H1 (cell line): ENCODE measurements at regions not wholly inside any gene's neighbourhood (a gene's known extent, or its start where the extent isn't known, plus 50 kb on each side); places are given as distances from the start of the nearest gene placed in this dataset.

Experiments used
- CTCF ChIA-PET: fragments of 300-600 bp; sonication (Branson Sonifier 250); formaldehyde crosslinking; loops from one replicate; lab custom pipeline; 2021; ENCODE audit not compliant: partially characterized antibody; lab: Charles Lee
- POLR2A ChIA-PET: fragments of 300-600 bp; sonication (Branson Sonifier 250); formaldehyde crosslinking; loops from one replicate; lab custom pipeline; 2021; ENCODE audit warnings: inconsistent platforms; ENCODE audit not compliant: partially characterized antibody; lab: Charles Lee
- DNase-seq, 2 experiments: peaks; one replicate each; pipeline versions ENCODE4 v3.0.0 to v3.0.0-alpha.2; 2010 to 2022; ENCODE audit warnings: low spot score in 2 of 2, low read depth in 1 of 2, mixed read lengths in 1 of 2
- FAIRE-seq: peaks from 2 replicates; lab custom pipeline; 2011; peaks lifted over from hg19 to GRCh38; lab: Jason Lieb, UNC
- H2AFZ ChIP-seq: 2 replicates; pipeline ENCODE4 v1.8.1; 2012; ENCODE audit warnings: low read length, inconsistent platforms
- H2AK5ac ChIP-seq: 2 replicates; pipeline ENCODE4 v1.6.1; 2013; ENCODE audit warnings: low read depth, low read length
- H2BK120ac ChIP-seq: replicated peaks from 2 replicates; pipeline ENCODE3; 2013; ENCODE audit warnings: low read depth, low read length, inconsistent platforms
- H2BK12ac ChIP-seq: 2 replicates; pipeline ENCODE4 v1.6.1; 2013; ENCODE audit warnings: low read depth, low read length
- H2BK15ac ChIP-seq: 2 replicates; pipeline ENCODE4 v1.6.1; 2013; ENCODE audit warnings: low read length
- H2BK20ac ChIP-seq: 2 replicates; pipeline ENCODE4 v1.6.1; 2013; ENCODE audit warnings: low read length
- H2BK5ac ChIP-seq: 2 replicates; pipeline ENCODE4 v1.6.1; 2013; ENCODE audit warnings: low read depth, low read length
- H3K14ac ChIP-seq: 2 replicates; pipeline ENCODE4 v1.6.1; 2013; ENCODE audit warnings: inconsistent platforms; ENCODE audit not compliant: insufficient read length
- H3K18ac ChIP-seq: 2 replicates; pipeline ENCODE4 v1.6.1; 2013; ENCODE audit warnings: low read length; ENCODE audit errors: extremely low read depth
- H3K23ac ChIP-seq: 2 replicates; pipeline ENCODE4 v1.6.1; 2013; ENCODE audit warnings: inconsistent platforms; ENCODE audit not compliant: insufficient read length
- H3K23me2 ChIP-seq: 2 replicates; pipeline ENCODE4 v1.6.1; 2013; ENCODE audit warnings: low read depth, low read length
- H3K27ac ChIP-seq: 2 replicates; pipeline ENCODE4 v1.6.1; 2011; ENCODE audit warnings: low read depth, low read length, inconsistent platforms
- H3K27me3 ChIP-seq, 4 experiments: replicated peaks in 1 of 4; 1 replicate in 1 of 4; 2 replicates in 3 of 4; pipeline versions ENCODE4 v1.6.1 to v1.8.1; 2011 to 2013; ENCODE audit warnings: low read length in 3 of 4, mild to moderate bottlenecking in 3 of 4, inconsistent platforms in 2 of 4, mixed read lengths in 2 of 4, moderate library complexity in 1 of 4; ENCODE audit not compliant: control insufficient read depth in 3 of 4, insufficient read depth in 3 of 4; ENCODE audit errors: extremely low read depth in 1 of 4
- H3K36me3 ChIP-seq, 4 experiments: 2 replicates each; pipeline versions ENCODE4 v1.6.1 to v1.8.1; 2011 to 2013; ENCODE audit warnings: mild to moderate bottlenecking in 4 of 4, low read length in 3 of 4, moderate library complexity in 2 of 4, control low read depth in 1 of 4, inconsistent platforms in 1 of 4; ENCODE audit not compliant: insufficient read depth in 4 of 4, control insufficient read depth in 2 of 4
- H3K4ac ChIP-seq: replicated peaks from 2 replicates; pipeline ENCODE3; 2013; ENCODE audit warnings: low read length, low read depth, mixed read lengths, inconsistent platforms; ENCODE audit not compliant: insufficient read length
- H3K4me1 ChIP-seq, 4 experiments: replicated peaks in 1 of 4; 1 replicate in 1 of 4; 2 replicates in 3 of 4; pipeline versions ENCODE4 v1.6.1 to v1.8.1; 2011 to 2013; ENCODE audit warnings: low read length in 3 of 4, inconsistent platforms in 2 of 4, mixed read lengths in 1 of 4; ENCODE audit not compliant: insufficient read depth in 4 of 4, control insufficient read depth in 3 of 4
- H3K4me2 ChIP-seq, 2 experiments: 2 replicates each; pipeline versions ENCODE4 v1.6.1 to v1.8.1; 2011 to 2013; ENCODE audit warnings: low read depth in 2 of 2, low read length in 2 of 2, control low read depth in 1 of 2, inconsistent platforms in 1 of 2, mild to moderate bottlenecking in 1 of 2; ENCODE audit not compliant: insufficient read depth in 1 of 2
- H3K4me3 ChIP-seq, 4 experiments: fragments of 200-600, 300-600 bp in 1 of 4; sonication (generic), shearing (Covaris generic), sonication (Bioruptor Twin) in 1 of 4; 2 replicates each; pipeline versions ENCODE4 v1.5.1 to v1.8.1; 2011 to 2016; ENCODE audit warnings: low read length in 4 of 4, low read depth in 3 of 4, control low read depth in 2 of 4, inconsistent platforms in 2 of 4, mild to moderate bottlenecking in 2 of 4, mixed read lengths in 1 of 4, moderate library complexity in 1 of 4; ENCODE audit not compliant: insufficient read depth in 2 of 4; ENCODE audit errors: extremely low read depth in 1 of 4
- H3K56ac ChIP-seq: replicated peaks from 2 replicates; pipeline ENCODE3; 2013; ENCODE audit warnings: low read depth, mild to moderate bottlenecking, mixed read lengths, low read length, inconsistent platforms; ENCODE audit not compliant: insufficient read length
- H3K79me1 ChIP-seq: 2 replicates; pipeline ENCODE4 v1.6.1; 2013; ENCODE audit warnings: low read depth, low read length, control low read depth
- H3K79me2 ChIP-seq, 2 experiments: 2 replicates each; pipeline versions ENCODE4 v1.6.1 to v1.8.1; 2012 to 2013; ENCODE audit warnings: low read length in 2 of 2, mild to moderate bottlenecking in 2 of 2, inconsistent platforms in 1 of 2; ENCODE audit not compliant: insufficient read depth in 2 of 2, control insufficient read depth in 1 of 2
- H3K9ac ChIP-seq, 4 experiments: replicated peaks in 1 of 4; 1 replicate in 1 of 4; 2 replicates in 3 of 4; pipeline versions ENCODE4 v1.6.1 to v1.8.1; 2011 to 2013; ENCODE audit warnings: low read depth in 3 of 4, low read length in 3 of 4, control low read depth in 2 of 4, mild to moderate bottlenecking in 2 of 4, moderate library complexity in 2 of 4, inconsistent platforms in 1 of 4; ENCODE audit errors: extremely low read depth in 1 of 4
- H3K9me3 ChIP-seq, 2 experiments: 2 replicates each; pipeline versions ENCODE4 v1.6.1 to v1.8.1; 2012 to 2013; ENCODE audit warnings: mild to moderate bottlenecking in 2 of 2, moderate library complexity in 2 of 2, control low read depth in 1 of 2, inconsistent platforms in 1 of 2, low read depth in 1 of 2, low read length in 1 of 2, mixed read lengths in 1 of 2; ENCODE audit not compliant: insufficient read depth in 2 of 2
- H4K20me1 ChIP-seq, 2 experiments: replicated peaks in 1 of 2; 2 replicates each; pipeline versions ENCODE3 to v1.8.1; 2011 to 2013; ENCODE audit warnings: inconsistent platforms in 2 of 2, low read length in 2 of 2, mild to moderate bottlenecking in 1 of 2; ENCODE audit not compliant: insufficient read depth in 2 of 2, control insufficient read depth in 1 of 2
- H4K5ac ChIP-seq: 2 replicates; pipeline ENCODE4 v1.6.1; 2013; ENCODE audit warnings: low read length, low read depth, mixed read lengths, inconsistent platforms; ENCODE audit not compliant: insufficient read length
- H4K8ac ChIP-seq: 2 replicates; pipeline ENCODE4 v1.8.0; 2013; ENCODE audit warnings: mild to moderate bottlenecking, moderate library complexity, low read length, inconsistent platforms; ENCODE audit not compliant: insufficient read depth; ENCODE audit errors: extremely low read depth
- H4K91ac ChIP-seq: replicated peaks from 2 replicates; pipeline ENCODE3; 2013; ENCODE audit warnings: low read length, mixed read lengths, inconsistent platforms; ENCODE audit not compliant: insufficient read length
- CBX8 ChIP-seq: fragments of 300-800, 300-1000 bp; sonication (generic); IDR thresholded peaks from 2 replicates; pipeline ENCODE4 v1.7.1; 2016; ENCODE audit warnings: low read depth, low read length, borderline replicate concordance
- CTBP2 ChIP-seq: IDR thresholded peaks from 2 replicates; pipeline ENCODE4 v1.7.0; 2011; ENCODE audit warnings: borderline replicate concordance, mild to moderate bottlenecking, moderate library complexity, mixed read lengths, low read length; ENCODE audit not compliant: insufficient read depth, insufficient read length
- KDM5A ChIP-seq: fragments of 200-600 bp; IDR thresholded peaks from 2 replicates; pipeline ENCODE4 v1.7.1; 2012; ENCODE audit warnings: mild to moderate bottlenecking, low read length, inconsistent platforms, mixed read lengths
- NANOG ChIP-seq: IDR thresholded peaks from 2 replicates; pipeline ENCODE4 v1.6.1; 2011; ENCODE audit warnings: low read length, low read depth, mild to moderate bottlenecking, inconsistent platforms; ENCODE audit not compliant: insufficient read depth, poor library complexity, severe bottlenecking
- NRF1 ChIP-seq: IDR thresholded peaks from 2 replicates; pipeline ENCODE4 v1.6.1; 2011; ENCODE audit warnings: mild to moderate bottlenecking, low read depth, low read length, improper control_type of control experiment
- SIN3A ChIP-seq, 2 experiments: IDR thresholded peaks in 1 of 2; conservative IDR thresholded peaks in 1 of 2; 2 replicates each; pipeline ENCODE4 v1.6.1; 2011 to 2012; ENCODE audit warnings: low read length in 2 of 2, improper control_type of control experiment in 1 of 2, low read depth in 1 of 2, mild to moderate bottlenecking in 1 of 2
- YY1 ChIP-seq: IDR thresholded peaks from 2 replicates; pipeline ENCODE4 v1.6.1; 2011; ENCODE audit warnings: low read depth, mild to moderate bottlenecking, low read length
- WGBS, 2 experiments: shearing (Covaris generic) in 1 of 2; methylation state at CpG; one replicate each; pipeline versions ENCODE4 v1.1.6 to v1.1.7; 2013 to 2015; ENCODE audit warnings: low lambda C conversion rate in 2 of 2, mixed read lengths in 2 of 2, inconsistent platforms in 1 of 2, low coverage in 1 of 2, missing lambda C conversion rate in 1 of 2; ENCODE audit not compliant: insufficient replicate concordance in 2 of 2, insufficient coverage in 1 of 2, insufficient read length in 1 of 2; ENCODE audit errors: extremely low coverage in 1 of 2, missing lambda C conversion rate in 1 of 2; 5-methylcytosine and 5-hydroxymethylcytosine counted together
- TF ChIP-seq, protein P1 (sequence below): IDR thresholded peaks from 2 replicates; pipeline ENCODE4 v1.6.1; 2012; ENCODE audit warnings: low read length, inconsistent platforms

DNA sequence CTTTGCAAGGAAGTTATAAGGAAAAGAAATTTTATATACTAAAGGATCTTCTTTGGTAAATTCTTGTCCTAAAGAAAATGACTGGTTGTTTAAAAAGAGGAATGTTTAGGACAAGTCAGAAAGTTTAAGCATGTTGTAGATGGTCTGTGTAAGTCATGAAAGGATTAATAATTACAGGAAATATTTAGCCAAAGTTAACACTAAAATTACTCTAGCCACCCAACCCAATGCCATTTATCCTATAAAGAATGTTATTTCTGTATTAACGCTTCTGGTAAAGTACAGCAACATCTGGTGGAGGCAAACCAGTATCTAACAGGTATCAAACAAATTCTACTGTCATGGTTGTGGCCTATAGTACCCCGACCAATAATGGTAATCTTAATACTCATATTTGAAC is 546.9 kb upstream of the PKDCC start:
- Histone ChIP-seq H3K27ac (no peak overlapping the region), H4K91ac (no peak overlapping the region), H3K36me3 (no peaks in the 10 kb centered on the region), H3K9ac (no peak overlapping the region), H3K79me1 (no peaks in the 10 kb centered on the region), H4K8ac (no peak overlapping the region), H3K14ac (no peak overlapping the region), H3K79me2 (no peaks in the 10 kb centered on the region), H3K23me2 (no peaks in the 10 kb centered on the region), H2BK20ac (no peak overlapping the region), H2AFZ (no peak overlapping the region), H3K4me2 (no peak overlapping the region), H2BK15ac (no peak overlapping the region), H3K18ac (no peak overlapping the region), H2AK5ac (no peak overlapping the region), H2BK5ac (no peak overlapping the region), H4K20me1 (no peaks in the 10 kb centered on the region), H3K56ac (no peak overlapping the region), H3K4ac (no peak overlapping the region), H4K5ac (no peak overlapping the region)
- ChIA-PET POLR2A (no interaction called here), CTCF (no interaction called here)
- no peak for FAIRE-seq
- 89% methylated on average over 2 of the region's 2 CpGs; no CpG with 5 or more reads in 1 of the 2 experiments for WGBS, 2 experiments
- TF ChIP-seq KDM5A, result no peak
- no peak for TF ChIP-seq SIN3A (conservative IDR thresholded peaks at IDR 0.05 in 1 of 2, IDR thresholded peaks at IDR 0.05 in 1 of 2; ENCODE audit: low read depth in 1 of 2, low read length in 2 of 2)
- TF ChIP-seq CTBP2, result no peak
- no peak for TF ChIP-seq NANOG
- no peak for TF ChIP-seq YY1
- no peak for TF ChIP-seq CBX8
- TF ChIP-seq NRF1, result no peak
- TF ChIP-seq, protein P1, sequence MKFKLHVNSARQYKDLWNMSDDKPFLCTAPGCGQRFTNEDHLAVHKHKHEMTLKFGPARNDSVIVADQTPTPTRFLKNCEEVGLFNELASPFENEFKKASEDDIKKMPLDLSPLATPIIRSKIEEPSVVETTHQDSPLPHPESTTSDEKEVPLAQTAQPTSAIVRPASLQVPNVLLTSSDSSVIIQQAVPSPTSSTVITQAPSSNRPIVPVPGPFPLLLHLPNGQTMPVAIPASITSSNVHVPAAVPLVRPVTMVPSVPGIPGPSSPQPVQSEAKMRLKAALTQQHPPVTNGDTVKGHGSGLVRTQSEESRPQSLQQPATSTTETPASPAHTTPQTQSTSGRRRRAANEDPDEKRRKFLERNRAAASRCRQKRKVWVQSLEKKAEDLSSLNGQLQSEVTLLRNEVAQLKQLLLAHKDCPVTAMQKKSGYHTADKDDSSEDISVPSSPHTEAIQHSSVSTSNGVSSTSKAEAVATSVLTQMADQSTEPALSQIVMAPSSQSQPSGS, result no peak
- TF ChIP-seq, all 59 proteins: peak for 0
- no peak for DNase-seq
- no peak overlapping the region for H3K23ac ChIP-seq
- no peaks in the 10 kb centered on the region for H3K27me3 ChIP-seq
- no peak overlapping the region for H2BK120ac ChIP-seq
- no peak overlapping the region for H2BK12ac ChIP-seq
- no peak overlapping the region for H3K4me3 ChIP-seq
- H3K9me3 ChIP-seq, result peaks cover 47 to 51% of the 10 kb centered on the region in 2 experiments
- no peaks in the 10 kb centered on the region for H3K4me1 ChIP-seq
